Neural cell (in vitro differentiated cells): ENCODE measurements at regions not wholly inside any gene's neighbourhood (a gene's known extent, or its start where the extent isn't known, plus 50 kb on each side); places are given as distances from the start of the nearest gene placed in this dataset.

Experiments used
- H2AFZ ChIP-seq: fragments of 200-600, 300-800 bp; sonication (generic), shearing (Covaris generic); 2 replicates; pipeline ENCODE4 v1.6.0; 2014; ENCODE audit warnings: low read depth, mild to moderate bottlenecking, antibody characterized with exemption, low read length, moderate library complexity
- H3F3A ChIP-seq: fragments of 200-600 bp; shearing (Covaris generic); 2 replicates; pipeline ENCODE4 v1.6.1; 2016; ENCODE audit warnings: mild to moderate bottlenecking, moderate library complexity, mixed read lengths, antibody characterized with exemption, low read length; ENCODE audit not compliant: insufficient read depth, poor library complexity, severe bottlenecking
- H3K27ac ChIP-seq: fragments of 200-600, 300-800 bp; sonication (generic), shearing (Covaris generic); 2 replicates; pipeline ENCODE4 v1.5.1; 2014; ENCODE audit warnings: mild to moderate bottlenecking, low read length, moderate library complexity
- H3K27me3 ChIP-seq: fragments of 300-800, 200-600 bp; sonication (generic), shearing (Covaris generic); 2 replicates; pipeline ENCODE4 v1.6.0; 2014; ENCODE audit warnings: mild to moderate bottlenecking, low read depth, low read length, moderate library complexity; ENCODE audit not compliant: insufficient read depth
- H3K36me3 ChIP-seq: fragments of 300-800, 200-600 bp; sonication (generic), shearing (Covaris generic); 2 replicates; pipeline ENCODE4 v1.5.1; 2014; ENCODE audit warnings: mild to moderate bottlenecking, antibody characterized with exemption, low read length, moderate library complexity; ENCODE audit not compliant: insufficient read depth
- H3K4me2 ChIP-seq: fragments of 300-800, 200-600 bp; sonication (generic), shearing (Covaris generic); 2 replicates; pipeline ENCODE4 v1.6.0; 2014; ENCODE audit warnings: mild to moderate bottlenecking, low read length
- H3K4me3 ChIP-seq: fragments of 300-800, 200-600 bp; sonication (generic), shearing (Covaris generic); 2 replicates; pipeline ENCODE4 v1.5.1; 2014; ENCODE audit warnings: mild to moderate bottlenecking, low read length, moderate library complexity
- H3K79me2 ChIP-seq: fragments of 200-600 bp; shearing (Covaris generic); replicated peaks from 2 replicates; pipeline ENCODE4 v1.6.0; 2014; ENCODE audit warnings: mild to moderate bottlenecking, low read length, moderate library complexity; ENCODE audit not compliant: insufficient read depth
- H3K9ac ChIP-seq: fragments of 300-800, 200-600 bp; sonication (generic), shearing (Covaris generic); 2 replicates; pipeline ENCODE4 v1.6.1; 2016; ENCODE audit warnings: mild to moderate bottlenecking, low read length, mixed read lengths
- H3K9me2 ChIP-seq: fragments of 200-600 bp; shearing (Covaris generic); 2 replicates; pipeline ENCODE4 v1.6.1; 2016; ENCODE audit warnings: mild to moderate bottlenecking, low read length, mixed read lengths; ENCODE audit not compliant: insufficient read depth
- H3K9me3 ChIP-seq: fragments of 200-600, 300-800 bp; sonication (generic), shearing (Covaris generic); 2 replicates; pipeline ENCODE4 v1.6.1; 2016; ENCODE audit warnings: mild to moderate bottlenecking, mixed run types, low read length, moderate library complexity, mixed read lengths
- H4K20me1 ChIP-seq: fragments of 200-600 bp; shearing (Covaris generic); 2 replicates; pipeline ENCODE4 v1.6.1; 2016; ENCODE audit warnings: mild to moderate bottlenecking, mixed run types; ENCODE audit not compliant: insufficient read depth
- CTCF ChIP-seq: fragments of 450-650 bp; IDR thresholded peaks from 2 replicates; pipeline ENCODE4 v1.5.1; 2014; ENCODE audit warnings: antibody characterized with exemption, mild to moderate bottlenecking, moderate library complexity; ENCODE audit not compliant: poor library complexity, severe bottlenecking
- EP300 ChIP-seq: fragments of 450-650 bp; conservative IDR thresholded peaks from 2 replicates; pipeline ENCODE4 v1.6.1; 2014; ENCODE audit warnings: antibody characterized with exemption, mild to moderate bottlenecking, moderate library complexity; ENCODE audit not compliant: poor library complexity, severe bottlenecking
- EZH2 ChIP-seq: fragments of 200-600, 300-800 bp; shearing (Covaris generic), sonication (generic); IDR thresholded peaks from 2 replicates; pipeline ENCODE4 v1.6.1; 2014; ENCODE audit warnings: antibody characterized with exemption, low read length, borderline replicate concordance, mild to moderate bottlenecking; ENCODE audit not compliant: insufficient read depth, poor library complexity, severe bottlenecking
- MXI1 ChIP-seq: fragments of 450-650 bp; conservative IDR thresholded peaks from 2 replicates; pipeline ENCODE4 v1.6.1; 2014; ENCODE audit warnings: antibody characterized with exemption, mild to moderate bottlenecking; ENCODE audit not compliant: poor library complexity, severe bottlenecking
- POLR2AphosphoS5 ChIP-seq: IDR thresholded peaks from 2 replicates; pipeline ENCODE4 v1.6.1; 2012
- RAD21 ChIP-seq: fragments of 450-650 bp; conservative IDR thresholded peaks from 2 replicates; pipeline ENCODE4 v1.6.1; 2014; ENCODE audit warnings: antibody characterized with exemption, mild to moderate bottlenecking, moderate library complexity
- REST ChIP-seq: IDR thresholded peaks from 2 replicates; pipeline ENCODE4 v1.6.1; 2012; ENCODE audit warnings: borderline replicate concordance
- SMC3 ChIP-seq: fragments of 450-650 bp; conservative IDR thresholded peaks from 2 replicates; pipeline ENCODE4 v1.6.1; 2014; ENCODE audit warnings: antibody characterized with exemption, mild to moderate bottlenecking, moderate library complexity; ENCODE audit not compliant: poor library complexity
- TAF1 ChIP-seq: IDR thresholded peaks from 2 replicates; pipeline ENCODE4 v1.6.1; 2012; ENCODE audit warnings: low read depth

- H3K27me3 ChIP-seq = no peaks in the 10 kb centered on the region
- H3K27ac ChIP-seq = no peak overlapping the region
- no peaks in the 10 kb centered on the region for H3F3A ChIP-seq
- no peak overlapping the region for H3K9ac ChIP-seq
- H3K36me3 ChIP-seq = no peaks in the 10 kb centered on the region
- H2AFZ ChIP-seq = no peak overlapping the region
- no peak overlapping the region for H3K4me2 ChIP-seq
- no peaks in the 10 kb centered on the region for H4K20me1 ChIP-seq
- no peaks in the 10 kb centered on the region for H3K79me2 ChIP-seq
- H3K4me3 ChIP-seq = no peak overlapping the region
- TF ChIP-seq EP300 (no peak), RAD21 (no peak), CTCF (no peak), EZH2 (no peak)
- no peaks in the 10 kb centered on the region for H3K9me2 ChIP-seq
- no peaks in the 10 kb centered on the region for H3K9me3 ChIP-seq
Observed at GRCh38 chr18:60537074-60537473, 164.5 kb upstream of the MC4R start.

- H3K79me2 ChIP-seq = no peaks in the 10 kb centered on the region
- no peak overlapping the region for H3K9ac ChIP-seq
- H3K27ac ChIP-seq = no peak overlapping the region
- no peaks in the 10 kb centered on the region for H4K20me1 ChIP-seq
- H3K27me3 ChIP-seq = no peaks in the 10 kb centered on the region
- no peak overlapping the region for H2AFZ ChIP-seq
- no peaks in the 10 kb centered on the region for H3K9me2 ChIP-seq
- no peak for TF ChIP-seq EP300
- no peak for TF ChIP-seq CTCF
- no peak for TF ChIP-seq SMC3
- no peak for TF ChIP-seq POLR2AphosphoS5
- no peak for TF ChIP-seq EZH2
- TF ChIP-seq REST = no peak
- TF ChIP-seq RAD21 = no peak
- no peak for TF ChIP-seq MXI1
- no peak for TF ChIP-seq TAF1
- H3K36me3 ChIP-seq = no peaks in the 10 kb centered on the region
- no peak overlapping the region for H3K4me2 ChIP-seq
- no peaks in the 10 kb centered on the region for H3F3A ChIP-seq
- no peak overlapping the region for H3K4me3 ChIP-seq
- H3K9me3 ChIP-seq = no peaks in the 10 kb centered on the region
Observed at GRCh38 chr18:60538891-60539290, 166.3 kb upstream of the MC4R start.
